C4-2B (cell line): ENCODE measurements at regions not wholly inside any gene's neighbourhood (a gene's known extent, or its start where the extent isn't known, plus 50 kb on each side); places are given as distances from the start of the nearest gene placed in this dataset.

Experiments used
- CTCF ChIP-seq: fragments of 450-650 bp; conservative IDR thresholded peaks from 2 replicates; pipeline ENCODE4 v1.5.1; 2017; ENCODE audit warnings: mild to moderate bottlenecking
- ZFX ChIP-seq: fragments of 450-650 bp; IDR thresholded peaks from 2 replicates; pipeline ENCODE4 v1.6.1; 2017

- no peak for TF ChIP-seq CTCF
- TF ChIP-seq ZFX, result no peak
These were observed 145.9 kb upstream of the AGTR1 start for GRCh38 chr3:148551767-148552260.
